GM23338 (cell line): ENCODE measurements at regions not wholly inside any gene's neighbourhood (a gene's known extent, or its start where the extent isn't known, plus 50 kb on each side); places are given as distances from the start of the nearest gene placed in this dataset.

Source experiments
- ATAC-seq: fragments of 200-7000 bp; cut with Tn5 transposase; 3 replicates; pipeline ENCODE4 v1.9.1; 2020
- DNase-seq: peaks from one replicate; pipeline ENCODE4 v3.0.0-alpha.2; 2015; ENCODE audit warnings: low spot score
- H2AFZ ChIP-seq: fragments of 200-600 bp; sonication (generic); 2 replicates; pipeline ENCODE4 v1.8.0; 2016; ENCODE audit warnings: antibody characterized with exemption, mild to moderate bottlenecking, moderate library complexity
- H3F3A ChIP-seq: fragments of 200-600 bp; sonication (generic); replicated peaks from 2 replicates; pipeline ENCODE4 v1.8.0; 2017; ENCODE audit warnings: antibody characterized with exemption, mixed run types, low read depth
- H3K27ac ChIP-seq: fragments of 200-600 bp; sonication (generic); 2 replicates; pipeline ENCODE4 v1.6.1; 2016; ENCODE audit warnings: low read depth
- H3K27me3 ChIP-seq: fragments of 200-600 bp; sonication (generic); 2 replicates; pipeline ENCODE4 v1.8.0; 2016; ENCODE audit warnings: mild to moderate bottlenecking, mixed run types, moderate library complexity; ENCODE audit not compliant: insufficient read depth
- H3K36me3 ChIP-seq: fragments of 200-600 bp; sonication (generic); 2 replicates; pipeline ENCODE4 v1.8.0; 2016; ENCODE audit warnings: mild to moderate bottlenecking; ENCODE audit not compliant: insufficient read depth
- H3K4me1 ChIP-seq: fragments of 200-600 bp; sonication (generic); 2 replicates; pipeline ENCODE4 v1.8.0; 2016; ENCODE audit warnings: mild to moderate bottlenecking, moderate library complexity; ENCODE audit not compliant: insufficient read depth
- H3K4me2 ChIP-seq: fragments of 200-600 bp; sonication (generic); 2 replicates; pipeline ENCODE4 v1.7.1; 2017; ENCODE audit warnings: mixed run types
- H3K4me3 ChIP-seq: fragments of 200-600 bp; sonication (generic); 2 replicates; pipeline ENCODE4 v1.6.1; 2016; ENCODE audit warnings: mixed run types
- H3K79me2 ChIP-seq: fragments of 200-600 bp; sonication (generic); replicated peaks from 2 replicates; pipeline ENCODE4 v1.8.0; 2017; ENCODE audit warnings: mild to moderate bottlenecking; ENCODE audit not compliant: insufficient read depth
- H3K9me2 ChIP-seq: fragments of 200-600 bp; sonication (generic); 2 replicates; pipeline ENCODE4 v1.8.0; 2017; ENCODE audit not compliant: insufficient read depth
- H4K20me1 ChIP-seq: fragments of 200-600 bp; sonication (generic); replicated peaks from 2 replicates; pipeline ENCODE4 v1.8.0; 2017; ENCODE audit warnings: mild to moderate bottlenecking; ENCODE audit not compliant: insufficient read depth
- H3K27ac Mint-ChIP-seq: 2 replicates; pipeline ENCODE4 v1.8.0; 2020; ENCODE audit warnings: inconsistent platforms, mild to moderate bottlenecking, moderate library complexity, mixed read lengths
- H3K27me3 Mint-ChIP-seq: 3 replicates; pipeline ENCODE4 v1.8.0; 2022; ENCODE audit warnings: low read depth, mild to moderate bottlenecking, moderate library complexity, mixed read lengths, inconsistent platforms; ENCODE audit not compliant: insufficient read depth, poor library complexity
- H3K36me3 Mint-ChIP-seq: 3 replicates; pipeline ENCODE4 v1.8.0; 2021; ENCODE audit warnings: low read depth, mild to moderate bottlenecking, inconsistent platforms, moderate library complexity, mixed read lengths
- H3K4me1 Mint-ChIP-seq: 3 replicates; pipeline ENCODE4 v1.8.0; 2020; ENCODE audit warnings: mild to moderate bottlenecking, inconsistent platforms, mixed read lengths
- H3K4me3 Mint-ChIP-seq: 3 replicates; pipeline ENCODE4 v1.8.0; 2021; ENCODE audit warnings: moderate library complexity, mild to moderate bottlenecking, inconsistent platforms, mixed read lengths
- H3K9me3 Mint-ChIP-seq: 3 replicates; pipeline ENCODE4 v1.8.0; 2020; ENCODE audit warnings: moderate library complexity, mild to moderate bottlenecking, inconsistent platforms, mixed read lengths
- EZH2 ChIP-seq: fragments of 200-600 bp; sonication (generic); IDR thresholded peaks from one replicate; pipeline ENCODE4 v1.8.0; 2017; ENCODE audit warnings: antibody characterized with exemption, mild to moderate bottlenecking, low read depth; ENCODE audit not compliant: unreplicated experiment
- EZH2phosphoT487 ChIP-seq: fragments of 200-600 bp; sonication (generic); IDR thresholded peaks from one replicate; pipeline ENCODE4 v1.8.1; 2018; ENCODE audit warnings: antibody characterized with exemption; ENCODE audit not compliant: unreplicated experiment
- JUNB ChIP-seq: IDR thresholded peaks from one replicate; pipeline ENCODE4 v1.6.1; 2016; ENCODE audit warnings: antibody characterized with exemption; ENCODE audit not compliant: unreplicated experiment
- NANOG ChIP-seq: IDR thresholded peaks from 2 replicates; pipeline ENCODE4 v1.6.1; 2016; ENCODE audit warnings: antibody characterized with exemption, borderline replicate concordance
- STAT1 ChIP-seq: IDR thresholded peaks from one replicate; pipeline ENCODE4 v1.6.1; 2016; ENCODE audit warnings: antibody characterized with exemption; ENCODE audit not compliant: unreplicated experiment
- ZNF114 ChIP-seq: fragments of 250-450 bp; sonication (Bioruptor Pico); IDR thresholded peaks from 2 replicates; pipeline ENCODE4 v1.5.0; 2020; ENCODE audit warnings: mild to moderate bottlenecking, moderate library complexity
- TF ChIP-seq, protein P1 (sequence below): IDR thresholded peaks from one replicate; pipeline ENCODE4 v1.6.1; 2018; ENCODE audit warnings: antibody characterized with exemption; ENCODE audit not compliant: unreplicated experiment
- TF ChIP-seq, protein P2 (sequence below): IDR thresholded peaks from 2 replicates; pipeline ENCODE4 v1.6.1; 2016; ENCODE audit warnings: antibody characterized with exemption
- TF ChIP-seq, protein P3 (sequence below): fragments of 250-450 bp; sonication (Bioruptor Pico); IDR thresholded peaks from 2 replicates; pipeline ENCODE4 v1.5.0; 2020; ENCODE audit warnings: mild to moderate bottlenecking, moderate library complexity

DNA sequence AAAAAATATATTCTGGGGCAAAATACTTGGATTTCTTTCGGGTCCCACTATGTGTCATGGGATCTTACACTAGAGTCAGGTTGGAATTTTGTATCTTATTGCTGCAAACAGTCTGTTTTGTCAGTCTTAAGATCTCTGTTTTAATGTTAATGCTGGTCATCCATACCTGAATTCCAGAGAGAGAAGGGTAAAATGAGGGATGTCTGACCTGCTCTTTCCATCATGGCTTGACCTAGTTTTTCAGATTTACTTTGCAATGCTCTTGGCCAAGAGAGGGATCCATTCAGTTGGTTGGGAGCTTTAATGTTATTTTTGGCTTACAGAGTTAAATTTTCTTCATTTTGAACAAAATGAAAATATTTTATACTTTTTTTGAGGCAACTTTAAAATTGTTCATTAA is 117.2 kb downstream of the CASP12 start:
- H3K9me2 ChIP-seq = peaks cover 5% of the 10 kb centered on the region; the same call in 1 of the 2 replicates
- Mint-ChIP-seq H3K9me3 (peaks cover 8% of the 10 kb centered on the region; the same call in 2 of the 3 replicates), H3K27me3 (peaks cover 4% of the 10 kb centered on the region), H3K4me3 (no peak overlapping the region), H3K36me3 (peaks cover 31% of the 10 kb centered on the region), H3K4me1 (peaks cover 30% of the 10 kb centered on the region), H3K27ac (peak overlapping the region; percentile 68)
- H3K4me2 ChIP-seq = peak overlapping the region; percentile 2; the same call in 1 of the 2 replicates
- peak overlapping the region; percentile 88 for H3K27ac ChIP-seq
- no peak overlapping the region for H2AFZ ChIP-seq
- DNase-seq = peak; percentile 24
- H3K79me2 ChIP-seq = no peaks in the 10 kb centered on the region
- no peak overlapping the region for H3K4me3 ChIP-seq
- no peaks in the 10 kb centered on the region for H3K27me3 ChIP-seq
- H3K36me3 ChIP-seq = no peaks in the 10 kb centered on the region
- peaks cover 23% of the 10 kb centered on the region for H3K4me1 ChIP-seq
- H3F3A ChIP-seq = peaks cover 6% of the 10 kb centered on the region; the same call in 1 of the 2 replicates
- TF ChIP-seq EZH2phosphoT487 (no peak), STAT1 (no peak), NANOG (peak; percentile 32; the same call in 1 of the 2 replicates), ZNF114 (CRISPR knock-in tag) (no peak), JUNB (no peak), EZH2 (no peak)
- TF ChIP-seq, protein P1, sequence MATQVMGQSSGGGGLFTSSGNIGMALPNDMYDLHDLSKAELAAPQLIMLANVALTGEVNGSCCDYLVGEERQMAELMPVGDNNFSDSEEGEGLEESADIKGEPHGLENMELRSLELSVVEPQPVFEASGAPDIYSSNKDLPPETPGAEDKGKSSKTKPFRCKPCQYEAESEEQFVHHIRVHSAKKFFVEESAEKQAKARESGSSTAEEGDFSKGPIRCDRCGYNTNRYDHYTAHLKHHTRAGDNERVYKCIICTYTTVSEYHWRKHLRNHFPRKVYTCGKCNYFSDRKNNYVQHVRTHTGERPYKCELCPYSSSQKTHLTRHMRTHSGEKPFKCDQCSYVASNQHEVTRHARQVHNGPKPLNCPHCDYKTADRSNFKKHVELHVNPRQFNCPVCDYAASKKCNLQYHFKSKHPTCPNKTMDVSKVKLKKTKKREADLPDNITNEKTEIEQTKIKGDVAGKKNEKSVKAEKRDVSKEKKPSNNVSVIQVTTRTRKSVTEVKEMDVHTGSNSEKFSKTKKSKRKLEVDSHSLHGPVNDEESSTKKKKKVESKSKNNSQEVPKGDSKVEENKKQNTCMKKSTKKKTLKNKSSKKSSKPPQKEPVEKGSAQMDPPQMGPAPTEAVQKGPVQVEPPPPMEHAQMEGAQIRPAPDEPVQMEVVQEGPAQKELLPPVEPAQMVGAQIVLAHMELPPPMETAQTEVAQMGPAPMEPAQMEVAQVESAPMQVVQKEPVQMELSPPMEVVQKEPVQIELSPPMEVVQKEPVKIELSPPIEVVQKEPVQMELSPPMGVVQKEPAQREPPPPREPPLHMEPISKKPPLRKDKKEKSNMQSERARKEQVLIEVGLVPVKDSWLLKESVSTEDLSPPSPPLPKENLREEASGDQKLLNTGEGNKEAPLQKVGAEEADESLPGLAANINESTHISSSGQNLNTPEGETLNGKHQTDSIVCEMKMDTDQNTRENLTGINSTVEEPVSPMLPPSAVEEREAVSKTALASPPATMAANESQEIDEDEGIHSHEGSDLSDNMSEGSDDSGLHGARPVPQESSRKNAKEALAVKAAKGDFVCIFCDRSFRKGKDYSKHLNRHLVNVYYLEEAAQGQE = no peak
- TF ChIP-seq, protein P2, sequence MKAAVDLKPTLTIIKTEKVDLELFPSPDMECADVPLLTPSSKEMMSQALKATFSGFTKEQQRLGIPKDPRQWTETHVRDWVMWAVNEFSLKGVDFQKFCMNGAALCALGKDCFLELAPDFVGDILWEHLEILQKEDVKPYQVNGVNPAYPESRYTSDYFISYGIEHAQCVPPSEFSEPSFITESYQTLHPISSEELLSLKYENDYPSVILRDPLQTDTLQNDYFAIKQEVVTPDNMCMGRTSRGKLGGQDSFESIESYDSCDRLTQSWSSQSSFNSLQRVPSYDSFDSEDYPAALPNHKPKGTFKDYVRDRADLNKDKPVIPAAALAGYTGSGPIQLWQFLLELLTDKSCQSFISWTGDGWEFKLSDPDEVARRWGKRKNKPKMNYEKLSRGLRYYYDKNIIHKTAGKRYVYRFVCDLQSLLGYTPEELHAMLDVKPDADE = no peak
- TF ChIP-seq, protein P3, sequence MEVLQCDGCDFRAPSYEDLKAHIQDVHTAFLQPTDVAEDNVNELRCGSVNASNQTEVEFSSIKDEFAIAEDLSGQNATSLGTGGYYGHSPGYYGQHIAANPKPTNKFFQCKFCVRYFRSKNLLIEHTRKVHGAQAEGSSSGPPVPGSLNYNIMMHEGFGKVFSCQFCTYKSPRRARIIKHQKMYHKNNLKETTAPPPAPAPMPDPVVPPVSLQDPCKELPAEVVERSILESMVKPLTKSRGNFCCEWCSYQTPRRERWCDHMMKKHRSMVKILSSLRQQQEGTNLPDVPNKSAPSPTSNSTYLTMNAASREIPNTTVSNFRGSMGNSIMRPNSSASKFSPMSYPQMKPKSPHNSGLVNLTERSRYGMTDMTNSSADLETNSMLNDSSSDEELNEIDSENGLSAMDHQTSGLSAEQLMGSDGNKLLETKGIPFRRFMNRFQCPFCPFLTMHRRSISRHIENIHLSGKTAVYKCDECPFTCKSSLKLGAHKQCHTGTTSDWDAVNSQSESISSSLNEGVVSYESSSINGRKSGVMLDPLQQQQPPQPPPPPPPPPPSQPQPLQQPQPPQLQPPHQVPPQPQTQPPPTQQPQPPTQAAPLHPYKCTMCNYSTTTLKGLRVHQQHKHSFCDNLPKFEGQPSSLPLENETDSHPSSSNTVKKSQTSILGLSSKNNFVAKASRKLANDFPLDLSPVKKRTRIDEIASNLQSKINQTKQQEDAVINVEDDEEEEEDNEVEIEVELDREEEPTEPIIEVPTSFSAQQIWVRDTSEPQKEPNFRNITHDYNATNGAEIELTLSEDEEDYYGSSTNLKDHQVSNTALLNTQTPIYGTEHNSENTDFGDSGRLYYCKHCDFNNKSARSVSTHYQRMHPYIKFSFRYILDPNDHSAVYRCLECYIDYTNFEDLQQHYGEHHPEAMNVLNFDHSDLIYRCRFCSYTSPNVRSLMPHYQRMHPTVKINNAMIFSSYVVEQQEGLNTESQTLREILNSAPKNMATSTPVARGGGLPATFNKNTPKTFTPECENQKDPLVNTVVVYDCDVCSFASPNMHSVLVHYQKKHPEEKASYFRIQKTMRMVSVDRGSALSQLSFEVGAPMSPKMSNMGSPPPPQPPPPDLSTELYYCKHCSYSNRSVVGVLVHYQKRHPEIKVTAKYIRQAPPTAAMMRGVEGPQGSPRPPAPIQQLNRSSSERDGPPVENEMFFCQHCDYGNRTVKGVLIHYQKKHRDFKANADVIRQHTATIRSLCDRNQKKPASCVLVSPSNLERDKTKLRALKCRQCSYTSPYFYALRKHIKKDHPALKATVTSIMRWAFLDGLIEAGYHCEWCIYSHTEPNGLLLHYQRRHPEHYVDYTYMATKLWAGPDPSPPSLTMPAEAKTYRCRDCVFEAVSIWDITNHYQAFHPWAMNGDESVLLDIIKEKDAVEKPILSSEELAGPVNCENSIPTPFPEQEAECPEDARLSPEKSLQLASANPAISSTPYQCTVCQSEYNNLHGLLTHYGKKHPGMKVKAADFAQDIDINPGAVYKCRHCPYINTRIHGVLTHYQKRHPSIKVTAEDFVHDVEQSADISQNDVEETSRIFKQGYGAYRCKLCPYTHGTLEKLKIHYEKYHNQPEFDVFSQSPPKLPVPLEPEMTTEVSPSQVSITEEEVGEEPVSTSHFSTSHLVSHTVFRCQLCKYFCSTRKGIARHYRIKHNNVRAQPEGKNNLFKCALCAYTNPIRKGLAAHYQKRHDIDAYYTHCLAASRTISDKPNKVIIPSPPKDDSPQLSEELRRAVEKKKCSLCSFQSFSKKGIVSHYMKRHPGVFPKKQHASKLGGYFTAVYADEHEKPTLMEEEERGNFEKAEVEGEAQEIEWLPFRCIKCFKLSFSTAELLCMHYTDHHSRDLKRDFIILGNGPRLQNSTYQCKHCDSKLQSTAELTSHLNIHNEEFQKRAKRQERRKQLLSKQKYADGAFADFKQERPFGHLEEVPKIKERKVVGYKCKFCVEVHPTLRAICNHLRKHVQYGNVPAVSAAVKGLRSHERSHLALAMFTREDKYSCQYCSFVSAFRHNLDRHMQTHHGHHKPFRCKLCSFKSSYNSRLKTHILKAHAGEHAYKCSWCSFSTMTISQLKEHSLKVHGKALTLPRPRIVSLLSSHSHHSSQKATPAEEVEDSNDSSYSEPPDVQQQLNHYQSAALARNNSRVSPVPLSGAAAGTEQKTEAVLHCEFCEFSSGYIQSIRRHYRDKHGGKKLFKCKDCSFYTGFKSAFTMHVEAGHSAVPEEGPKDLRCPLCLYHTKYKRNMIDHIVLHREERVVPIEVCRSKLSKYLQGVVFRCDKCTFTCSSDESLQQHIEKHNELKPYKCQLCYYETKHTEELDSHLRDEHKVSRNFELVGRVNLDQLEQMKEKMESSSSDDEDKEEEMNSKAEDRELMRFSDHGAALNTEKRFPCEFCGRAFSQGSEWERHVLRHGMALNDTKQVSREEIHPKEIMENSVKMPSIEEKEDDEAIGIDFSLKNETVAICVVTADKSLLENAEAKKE (CRISPR knock-in tag) = peak; percentile 90
- no peaks in the 10 kb centered on the region for H4K20me1 ChIP-seq
- ATAC-seq = peak; percentile 29; the same call in 2 of the 3 replicates
